ENCODE measurements at regions not wholly inside any gene's neighbourhood (a gene's known extent, or its start where the extent isn't known, plus 50 kb on each side); places are given as distances from the start of the nearest gene placed in this dataset.

GRCh38 chr2:164164602-164165001 lies 428.8 kb upstream of the FIGN start (continued):
- TF ChIP-seq ZBTB33 (IDR thresholded peaks at IDR 0.05; ENCODE audit: borderline replicate concordance, low read depth): no peak
- TF ChIP-seq MAX (IDR thresholded peaks at IDR 0.05; ENCODE audit: low read depth): no peak

GRCh38 chr2:164155558-164155957 lies 419.8 kb upstream of the FIGN start:
- H3K4me3 ChIP-seq (ENCODE audit: low read depth in 2 of 2, low read length in 1 of 2): no peak overlapping the region
- H3K4me2 ChIP-seq: no peak overlapping the region
- no peaks in the 10 kb centered on the region for H3K27me3 ChIP-seq (ENCODE audit: insufficient read depth)
- H3K9ac ChIP-seq: no peak overlapping the region
- H3K27ac ChIP-seq (ENCODE audit: low read depth in 2 of 2, low read length in 1 of 2): no peak overlapping the region
- no peaks in the 10 kb centered on the region for H3K36me3 ChIP-seq (replicated peaks in 1 of 2; ENCODE audit: control insufficient read depth in 1 of 2, insufficient read depth in 2 of 2, low read length in 1 of 2)
- no peak for DNase-seq
- no peaks in the 10 kb centered on the region for H3K9me3 ChIP-seq
- no peaks in the 10 kb centered on the region for H3K79me2 ChIP-seq (ENCODE audit: insufficient read depth)
- ChIA-PET CTCF (no interaction called here), POLR2A (no interaction called here)
- no peaks in the 10 kb centered on the region for H3K4me1 ChIP-seq (ENCODE audit: control insufficient read depth in 1 of 2, insufficient read depth in 2 of 2, low read depth in 1 of 2, low read length in 1 of 2)
- no peak overlapping the region for H2AFZ ChIP-seq (ENCODE audit: low read depth)
- no peaks in the 10 kb centered on the region; the same call in 1 of the 2 replicates for H3K9me2 ChIP-seq
- no peaks in the 10 kb centered on the region for H4K20me1 ChIP-seq (ENCODE audit: insufficient read depth)
- TF ChIP-seq POLR2AphosphoS5 (IDR thresholded peaks at IDR 0.05; ENCODE audit: low read depth, low read length): no peak
- no peak for TF ChIP-seq RAD21 (IDR thresholded peaks at IDR 0.05; ENCODE audit: low read length)
- no peak for TF ChIP-seq IRF3 (IDR thresholded peaks at IDR 0.05; ENCODE audit: low read depth, low read length)
- no peak for TF ChIP-seq SIN3A (IDR thresholded peaks at IDR 0.05; ENCODE audit: borderline replicate concordance, low read depth, low read length)
- no peak for TF ChIP-seq CTCF (IDR thresholded peaks at IDR 0.05)
- no peak for TF ChIP-seq FOXJ3 (CRISPR knock-in tag; IDR thresholded peaks at IDR 0.05)
- TF ChIP-seq EP300 (IDR thresholded peaks at IDR 0.05; ENCODE audit: borderline replicate concordance in 1 of 2, low read depth in 1 of 2, low read length in 1 of 2): no peak
- no peak for TF ChIP-seq MAX (IDR thresholded peaks at IDR 0.05; ENCODE audit: low read depth)
- no peak for TF ChIP-seq RCOR1 (IDR thresholded peaks at IDR 0.05; ENCODE audit: low read length)
- no peak for TF ChIP-seq JUND (IDR thresholded peaks at IDR 0.05)
- no peak for TF ChIP-seq YY1 (IDR thresholded peaks at IDR 0.05; ENCODE audit: low read depth)
- TF ChIP-seq ZBTB33 (IDR thresholded peaks at IDR 0.05; ENCODE audit: borderline replicate concordance, low read depth): no peak
- no peaks in the 10 kb centered on the region for H3F3A ChIP-seq (replicated peaks; ENCODE audit: insufficient read depth)

Data from SK-N-SH (cell line).